K562 (cell line): ENCODE measurements at regions not wholly inside any gene's neighbourhood (a gene's known extent, or its start where the extent isn't known, plus 50 kb on each side); places are given as distances from the start of the nearest gene placed in this dataset.

Experiments
- CBX8 ChIP-seq: fragments of 200-600 bp; sonication (generic); IDR thresholded peaks from 2 replicates; pipeline ENCODE4 v1.6.1; 2012; ENCODE audit warnings: borderline replicate concordance, mixed run types, low read depth, mild to moderate bottlenecking, moderate library complexity, mixed read lengths, low read length, control low read depth, inconsistent platforms; ENCODE audit not compliant: poor library complexity, severe bottlenecking; ENCODE audit errors: extremely low read depth
- CTCFL ChIP-seq: IDR thresholded peaks from 2 replicates; pipeline ENCODE4 v1.6.1; 2011; ENCODE audit warnings: borderline replicate concordance, low read depth, mild to moderate bottlenecking, moderate library complexity, low read length; ENCODE audit not compliant: insufficient read depth, poor library complexity, severe bottlenecking
- E2F4 ChIP-seq: sonication (generic); formaldehyde crosslinking; IDR thresholded peaks from 2 replicates; pipeline ENCODE4 v1.8.0; 2022; ENCODE audit warnings: mild to moderate bottlenecking, low read depth, missing genetic modification reagents
- MED1 ChIP-seq: sonication (generic); formaldehyde crosslinking; IDR thresholded peaks from 2 replicates; pipeline ENCODE4 v1.8.1; 2023; ENCODE audit warnings: missing genetic modification reagents, borderline replicate concordance
- PHB ChIP-seq: fragments of 250-450 bp; sonication (Bioruptor Pico); IDR thresholded peaks from 2 replicates; pipeline ENCODE4 v1.5.0; 2021
- SNIP1 ChIP-seq: fragments of 450-650 bp; IDR thresholded peaks from 2 replicates; pipeline ENCODE4 v1.7.1; 2017; ENCODE audit warnings: low read depth, mild to moderate bottlenecking
- ZNF584 ChIP-seq: fragments of 200-800 bp; sonication (Bioruptor generic); IDR thresholded peaks from 2 replicates; pipeline ENCODE4 v1.6.1; 2016; ENCODE audit warnings: low read depth, mild to moderate bottlenecking, missing genetic modification characterization, missing compliant biosample characterization
- TF ChIP-seq, protein P1 (sequence below): fragments of 450-650 bp; IDR thresholded peaks from 2 replicates; pipeline ENCODE4 v1.6.1; 2017; ENCODE audit warnings: mild to moderate bottlenecking, moderate library complexity

DNA sequence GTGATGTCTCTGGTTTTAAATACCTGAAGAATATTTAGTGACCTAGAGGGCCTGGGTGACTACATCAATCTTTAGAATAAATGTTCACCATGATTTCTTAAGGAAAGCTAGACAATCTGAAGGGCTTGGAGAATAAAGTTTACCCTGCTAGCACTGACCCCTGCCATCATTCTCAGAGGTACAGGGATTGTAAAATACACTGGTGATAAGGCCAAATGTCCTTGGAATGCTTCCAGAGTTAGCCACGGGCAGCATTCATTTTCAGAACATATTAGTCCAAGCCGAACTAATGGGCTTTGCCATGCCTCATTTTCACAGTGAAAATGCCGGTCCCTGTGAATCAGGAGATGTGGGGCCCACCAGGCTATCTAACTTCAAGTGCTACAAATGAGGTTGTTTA, 1381.7 kb upstream of the SEL1L start (continued):
- no peak for TF ChIP-seq SNIP1
- TF ChIP-seq ZNF584 (CRISPR knock-in tag) = no peak
- no peak for TF ChIP-seq PHB
- TF ChIP-seq, protein P1, sequence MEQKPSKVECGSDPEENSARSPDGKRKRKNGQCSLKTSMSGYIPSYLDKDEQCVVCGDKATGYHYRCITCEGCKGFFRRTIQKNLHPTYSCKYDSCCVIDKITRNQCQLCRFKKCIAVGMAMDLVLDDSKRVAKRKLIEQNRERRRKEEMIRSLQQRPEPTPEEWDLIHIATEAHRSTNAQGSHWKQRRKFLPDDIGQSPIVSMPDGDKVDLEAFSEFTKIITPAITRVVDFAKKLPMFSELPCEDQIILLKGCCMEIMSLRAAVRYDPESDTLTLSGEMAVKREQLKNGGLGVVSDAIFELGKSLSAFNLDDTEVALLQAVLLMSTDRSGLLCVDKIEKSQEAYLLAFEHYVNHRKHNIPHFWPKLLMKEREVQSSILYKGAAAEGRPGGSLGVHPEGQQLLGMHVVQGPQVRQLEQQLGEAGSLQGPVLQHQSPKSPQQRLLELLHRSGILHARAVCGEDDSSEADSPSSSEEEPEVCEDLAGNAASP = no peak
- no peak for TF ChIP-seq CTCFL
- no peak for TF ChIP-seq CBX8
- no peak for TF ChIP-seq E2F4 (CRISPR knock-in tag)
- TF ChIP-seq MED1 (CRISPR knock-in tag) = no peak
